CD4-positive, alpha-beta T cell (primary cell): ENCODE measurements at regions not wholly inside any gene's neighbourhood (a gene's known extent, or its start where the extent isn't known, plus 50 kb on each side); places are given as distances from the start of the nearest gene placed in this dataset.
"Not testable (repeated sequence)": the region's sequence is repeated elsewhere in the genome, so short reads cannot be mapped to it uniquely, and the experiment has no call there.

Experiments used
- ATAC-seq: fragments of 200-7000 bp; cut with Tn5 transposase; one replicate; pipeline ENCODE4 v1.10.0; 2022; ENCODE audit warnings: mild to moderate bottlenecking; ENCODE audit not compliant: poor library complexity
- CTCF ChIA-PET: fragments of 350-600 bp; sonication (Branson Sonifier 250); formaldehyde crosslinking; loops from one replicate; lab custom pipeline; 2021; ENCODE audit warnings: antibody characterized with exemption, inconsistent platforms; lab: Charles Lee
- POLR2A ChIA-PET: fragments of 350-600 bp; sonication (Branson Sonifier 250); formaldehyde crosslinking; loops from one replicate; lab custom pipeline; 2021; ENCODE audit warnings: antibody characterized with exemption, inconsistent platforms; lab: Charles Lee
- DNase-seq, 14 experiments: peaks; one replicate each; pipeline ENCODE4 v3.0.0-alpha.2; 2013 to 2020; ENCODE audit warnings: mixed read lengths in 2 of 14
- H3K27ac ChIP-seq, 2 donors: one replicate each; pipeline versions ENCODE4 v1.5.1 to v1.7.0; 2013; ENCODE audit warnings: low read length in 2 of 2, low read depth in 1 of 2, mild to moderate bottlenecking in 1 of 2
- H3K27me3 ChIP-seq, 2 experiments: 1 replicate in 1 of 2; 2 replicates in 1 of 2; pipeline versions ENCODE4 v1.6.1 to v1.7.0; 2013; ENCODE audit warnings: low read length in 2 of 2, control low read depth in 1 of 2, mild to moderate bottlenecking in 1 of 2, moderate library complexity in 1 of 2; ENCODE audit not compliant: insufficient read depth in 2 of 2, control insufficient read depth in 1 of 2
- H3K36me3 ChIP-seq: one replicate; pipeline ENCODE4 v1.6.1; 2013; ENCODE audit warnings: low read length, control low read depth; ENCODE audit not compliant: insufficient read depth
- H3K4me1 ChIP-seq: one replicate; pipeline ENCODE4 v1.6.1; 2013; ENCODE audit warnings: low read length, control low read depth; ENCODE audit not compliant: insufficient read depth
- H3K4me3 ChIP-seq: one replicate; pipeline ENCODE4 v1.5.1; 2013; ENCODE audit warnings: mild to moderate bottlenecking, low read length, moderate library complexity
- H3K9me3 ChIP-seq, 2 experiments: 1 replicate in 1 of 2; 2 replicates in 1 of 2; pipeline versions ENCODE4 v1.6.1 to v1.7.0; 2013; ENCODE audit warnings: low read length in 2 of 2, mild to moderate bottlenecking in 2 of 2, control low read depth in 1 of 2, moderate library complexity in 1 of 2; ENCODE audit not compliant: control insufficient read depth in 1 of 2, insufficient read depth in 1 of 2
- H3K27ac Mint-ChIP-seq: one replicate; pipeline ENCODE4 v1.8.0; 2020; ENCODE audit warnings: mixed read lengths
- H3K27me3 Mint-ChIP-seq: one replicate; pipeline ENCODE4 v1.8.0; 2021; ENCODE audit warnings: mixed read lengths
- H3K36me3 Mint-ChIP-seq: one replicate; pipeline ENCODE4 v1.8.0; 2021; ENCODE audit warnings: low read depth, mixed read lengths
- H3K4me1 Mint-ChIP-seq: one replicate; pipeline ENCODE4 v1.8.0; 2021; ENCODE audit warnings: low read depth, mixed read lengths
- H3K4me3 Mint-ChIP-seq: one replicate; pipeline ENCODE4 v1.8.0; 2020; ENCODE audit warnings: mild to moderate bottlenecking, mixed read lengths
- H3K9me3 Mint-ChIP-seq: one replicate; pipeline ENCODE4 v1.8.0; 2020; ENCODE audit warnings: mixed read lengths
- CTCF ChIP-seq: fragments of 200-600 bp; IDR thresholded peaks from one replicate; pipeline ENCODE4 v1.8.0; 2022; ENCODE audit warnings: antibody characterized with exemption, mild to moderate bottlenecking
- intact Hi-C, 2 experiments: fragments of 100-400 bp; cut with DNase I in 1 of 2; cut with micrococcal nuclease in 1 of 2; formaldehyde crosslinking; loops; one replicate each; pipeline versions ENCODE4 v1.15.1 to v1.9.0; 2023 to 2025; cut with DNase I, micrococcal nuclease

DNA sequence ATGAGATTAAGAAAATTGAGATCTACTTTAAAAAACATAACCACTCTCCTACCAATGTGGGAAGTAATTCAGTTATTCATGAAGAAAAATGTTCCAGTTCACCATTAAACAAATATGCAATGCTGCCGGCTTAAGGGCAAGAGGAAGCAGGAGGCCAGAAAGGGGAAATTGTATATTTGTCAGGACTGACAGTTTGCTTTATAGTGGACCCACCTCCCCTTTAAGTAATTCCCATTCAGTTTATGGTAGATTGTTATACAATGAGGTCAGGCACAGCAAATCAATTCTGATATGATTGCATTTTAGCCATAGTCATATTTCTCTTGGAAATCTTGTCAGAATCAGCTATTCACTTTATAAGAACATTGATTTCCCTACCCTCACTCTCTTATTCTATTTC, 547.8 kb downstream of the FRK start:
- ATAC-seq = no peak
- intact Hi-C loops = no loop called here
- peaks cover 6% of the 10 kb centered on the region for H3K9me3 Mint-ChIP-seq
- DNase-seq = no peak
- H3K4me1 ChIP-seq = no peaks in the 10 kb centered on the region
- CTCF ChIA-PET = no interaction called here
- no peak overlapping the region for H3K27ac ChIP-seq
- H3K36me3 Mint-ChIP-seq = no peaks in the 10 kb centered on the region
- H3K4me1 Mint-ChIP-seq = no peaks in the 10 kb centered on the region
- no peaks in the 10 kb centered on the region for H3K27me3 Mint-ChIP-seq
- no peak overlapping the region for H3K27ac Mint-ChIP-seq
- H3K4me3 ChIP-seq = no peak overlapping the region
- no peak overlapping the region for H3K4me3 Mint-ChIP-seq
- no peaks in the 10 kb centered on the region for H3K36me3 ChIP-seq
- H3K9me3 ChIP-seq = peaks cover 5 to 9% of the 10 kb centered on the region in 2 experiments
- H3K27me3 ChIP-seq = no peaks in the 10 kb centered on the region
- TF ChIP-seq CTCF = no peak
- POLR2A ChIA-PET = no interaction called here

DNA sequence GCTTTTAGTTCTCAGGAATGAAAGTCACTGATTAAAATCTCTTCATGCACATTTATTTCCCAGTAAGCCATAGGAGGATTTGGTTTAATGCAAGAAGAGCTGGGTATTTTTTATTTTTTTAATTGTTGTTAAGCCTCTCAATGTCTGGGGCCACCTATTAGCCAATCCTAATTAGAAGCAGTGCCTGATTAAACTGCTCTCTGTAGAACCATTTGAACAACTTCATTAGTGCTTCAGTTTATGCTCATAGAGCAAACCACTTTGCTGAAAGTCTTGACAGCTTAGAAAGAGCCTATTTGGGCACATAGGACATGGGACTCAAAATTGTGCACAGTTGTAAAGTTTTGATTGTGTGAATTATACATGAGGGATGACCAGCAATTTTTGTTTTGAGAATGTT, 548.9 kb downstream of the FRK start:
- CTCF ChIA-PET = no interaction called here
- H3K4me3 ChIP-seq = no peak overlapping the region
- Mint-ChIP-seq H3K9me3 (peaks cover 6% of the 10 kb centered on the region), H3K4me3 (no peak overlapping the region), H3K4me1 (no peaks in the 10 kb centered on the region), H3K27ac (no peak overlapping the region), H3K27me3 (no peaks in the 10 kb centered on the region), H3K36me3 (no peaks in the 10 kb centered on the region)
- intact Hi-C loops = no loop called here
- no peak for DNase-seq
- TF ChIP-seq CTCF = no peak
- peaks cover 5 to 9% of the 10 kb centered on the region in 2 experiments for H3K9me3 ChIP-seq
- no peak overlapping the region for H3K27ac ChIP-seq
- H3K36me3 ChIP-seq = no peaks in the 10 kb centered on the region
- ATAC-seq = no peak
- POLR2A ChIA-PET = no interaction called here
- no peaks in the 10 kb centered on the region for H3K4me1 ChIP-seq
- no peaks in the 10 kb centered on the region for H3K27me3 ChIP-seq

GRCh38 chr6:115502432-115502831, 558.3 kb downstream of the FRK start:
- H3K4me1 ChIP-seq, H3K4me3 Mint-ChIP-seq, ATAC-seq, H3K27me3 Mint-ChIP-seq, POLR2A ChIA-PET, H3K27me3 ChIP-seq, H3K36me3 ChIP-seq, intact Hi-C loops, H3K4me1 Mint-ChIP-seq, H3K27ac ChIP-seq, DNase-seq, H3K4me3 ChIP-seq, H3K36me3 Mint-ChIP-seq, H3K9me3 ChIP-seq, H3K9me3 Mint-ChIP-seq, CTCF ChIA-PET, H3K27ac Mint-ChIP-seq: not testable (repeated sequence)

- Mint-ChIP-seq H3K27ac (no peak overlapping the region), H3K4me1 (no peaks in the 10 kb centered on the region), H3K27me3 (no peaks in the 10 kb centered on the region), H3K9me3 (peaks cover 12% of the 10 kb centered on the region), H3K36me3 (no peaks in the 10 kb centered on the region), H3K4me3 (no peak overlapping the region)
- H3K27me3 ChIP-seq = no peaks in the 10 kb centered on the region
- ATAC-seq (no peak), DNase-seq (no peak)
- no peaks in the 10 kb centered on the region for H3K4me1 ChIP-seq
- H3K9me3 ChIP-seq = peaks cover 0 to 7% of the 10 kb centered on the region in 2 experiments
- no peaks in the 10 kb centered on the region for H3K36me3 ChIP-seq
- no peak overlapping the region for H3K4me3 ChIP-seq
- POLR2A ChIA-PET = no interaction called here
- H3K27ac ChIP-seq = no peak overlapping the region
- intact Hi-C loops = no loop called here
- CTCF ChIA-PET = no interaction called here
- no peak for TF ChIP-seq CTCF
Measured at GRCh38 chr6:115495184-115495583, 565.5 kb downstream of the FRK start.
